ENCODE measurements at regions not wholly inside any gene's neighbourhood (a gene's known extent, or its start where the extent isn't known, plus 50 kb on each side); places are given as distances from the start of the nearest gene placed in this dataset.

DNA sequence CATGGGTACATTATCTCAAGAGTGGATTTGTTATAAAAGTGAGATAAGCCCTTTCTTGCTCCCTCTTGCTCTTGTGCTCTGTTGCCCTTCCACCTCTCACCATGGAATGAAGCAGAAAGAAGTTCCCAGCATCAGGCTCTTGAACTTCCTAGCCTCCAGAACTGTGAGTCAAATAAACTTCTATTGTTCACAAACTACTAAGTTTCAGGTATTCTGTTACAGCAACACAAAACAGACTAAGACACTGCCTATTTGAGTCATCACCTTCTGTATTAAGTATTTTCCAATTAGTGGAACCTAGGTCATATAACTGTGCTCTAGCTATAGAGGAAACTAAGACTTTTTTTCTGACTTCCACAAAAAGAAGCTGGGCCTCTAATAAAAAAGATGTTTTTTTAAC, 201.2 kb upstream of the FOXG1 start:
- H3K4me1 ChIP-seq (ENCODE audit: control extremely low read depth in 1 of 4, control insufficient read depth in 4 of 4, insufficient read depth in 4 of 4, low read length in 3 of 4) = no peaks in the 10 kb centered on the region
- H3K27ac ChIP-seq (ENCODE audit: insufficient read depth in 1 of 2, low read depth in 1 of 2, low read length in 2 of 2, poor library complexity in 1 of 2, severe bottlenecking in 2 of 2) = no peak overlapping the region
- no peak overlapping the region for H3K4me3 ChIP-seq (ENCODE audit: control insufficient read depth in 1 of 7, extremely low read depth in 1 of 7, insufficient read depth in 4 of 7, low read depth in 2 of 7, low read length in 6 of 7)
- H3K36me3 ChIP-seq (ENCODE audit: control insufficient read depth in 4 of 4, insufficient read depth in 4 of 4, low read length in 3 of 4) = no peaks in the 10 kb centered on the region
- no peaks in the 10 kb centered on the region for H3K9me3 ChIP-seq (ENCODE audit: control extremely low read depth in 1 of 5, control insufficient read depth in 4 of 5, insufficient read depth in 2 of 5, low read depth in 1 of 5, low read length in 4 of 5)
- POLR2A ChIA-PET = no interaction called here
- CTCF ChIA-PET = interaction anchor here (1.2 kb wide), 1 partner anchor 44 kb away, joined by 3 read pairs; no protein-coding TSS in a partner anchor
- no peak for DNase-seq
- no peaks in the 10 kb centered on the region for H3K27me3 ChIP-seq (replicated peaks in 2 of 5; ENCODE audit: control insufficient read depth in 4 of 5, insufficient read depth in 5 of 5, low read length in 4 of 5)

- H3K27ac ChIP-seq (ENCODE audit: insufficient read depth in 1 of 2, low read depth in 1 of 2, low read length in 2 of 2, poor library complexity in 1 of 2, severe bottlenecking in 2 of 2) = no peak overlapping the region
- WGBS (ENCODE audit: insufficient coverage) = no CpG with 5 or more reads among the region's 1 CpG
- no peak for DNase-seq
- ChIA-PET POLR2A (no interaction called here), CTCF (no interaction called here)
- no peak overlapping the region for H3K4me3 ChIP-seq (ENCODE audit: control insufficient read depth in 1 of 7, extremely low read depth in 1 of 7, insufficient read depth in 4 of 7, low read depth in 2 of 7, low read length in 6 of 7)
- H3K27me3 ChIP-seq (replicated peaks in 2 of 5; ENCODE audit: control insufficient read depth in 4 of 5, insufficient read depth in 5 of 5, low read length in 4 of 5) = no peaks in the 10 kb centered on the region
- H3K4me1 ChIP-seq (ENCODE audit: control extremely low read depth in 1 of 4, control insufficient read depth in 4 of 4, insufficient read depth in 4 of 4, low read length in 3 of 4) = no peaks in the 10 kb centered on the region
- peaks cover 0 to 4% (median 0%) of the 10 kb centered on the region in 5 experiments for H3K9me3 ChIP-seq (ENCODE audit: control extremely low read depth in 1 of 5, control insufficient read depth in 4 of 5, insufficient read depth in 2 of 5, low read depth in 1 of 5, low read length in 4 of 5)
- H3K36me3 ChIP-seq (ENCODE audit: control insufficient read depth in 4 of 4, insufficient read depth in 4 of 4, low read length in 3 of 4) = no peaks in the 10 kb centered on the region
These were observed 196.2 kb upstream of the FOXG1 start for GRCh38 chr14:28570391-28570790.

- POLR2A ChIA-PET = no interaction called here
- H3K27ac ChIP-seq (ENCODE audit: insufficient read depth in 1 of 2, low read depth in 1 of 2, low read length in 2 of 2, poor library complexity in 1 of 2, severe bottlenecking in 2 of 2) = no peak overlapping the region
- CTCF ChIA-PET = no interaction called here
These were observed 195.0 kb upstream of the FOXG1 start for GRCh38 chr14:28571636-28572035.

GRCh38 chr14:28576523-28576922, 190.1 kb upstream of the FOXG1 start:
- DNase-seq = no peak
- Histone ChIP-seq H3K4me3 (ENCODE audit: control insufficient read depth in 1 of 7, extremely low read depth in 1 of 7, insufficient read depth in 4 of 7, low read depth in 2 of 7, low read length in 6 of 7) (no peak overlapping the region), H3K27me3 (replicated peaks in 2 of 5; ENCODE audit: control insufficient read depth in 4 of 5, insufficient read depth in 5 of 5, low read length in 4 of 5) (no peaks in the 10 kb centered on the region), H3K4me1 (ENCODE audit: control extremely low read depth in 1 of 4, control insufficient read depth in 4 of 4, insufficient read depth in 4 of 4, low read length in 3 of 4) (no peaks in the 10 kb centered on the region), H3K36me3 (ENCODE audit: control insufficient read depth in 4 of 4, insufficient read depth in 4 of 4, low read length in 3 of 4) (no peaks in the 10 kb centered on the region), H3K27ac (ENCODE audit: insufficient read depth in 1 of 2, low read depth in 1 of 2, low read length in 2 of 2, poor library complexity in 1 of 2, severe bottlenecking in 2 of 2) (no peak overlapping the region), H3K9me3 (ENCODE audit: control extremely low read depth in 1 of 5, control insufficient read depth in 4 of 5, insufficient read depth in 2 of 5, low read depth in 1 of 5, low read length in 4 of 5) (peaks cover 0 to 4% (median 0%) of the 10 kb centered on the region in 5 experiments)
- ChIA-PET POLR2A (no interaction called here), CTCF (no interaction called here)
- WGBS (ENCODE audit: insufficient coverage) = 100% methylated on average over 1 of the region's 10 CpGs

More at GRCh38 chr14:28571636-28572035, 195.0 kb upstream of the FOXG1 start:
- Histone ChIP-seq H3K36me3 (ENCODE audit: control insufficient read depth in 4 of 4, insufficient read depth in 4 of 4, low read length in 3 of 4) (no peaks in the 10 kb centered on the region), H3K9me3 (ENCODE audit: control extremely low read depth in 1 of 5, control insufficient read depth in 4 of 5, insufficient read depth in 2 of 5, low read depth in 1 of 5, low read length in 4 of 5) (peaks cover 0 to 4% (median 0%) of the 10 kb centered on the region in 5 experiments), H3K27me3 (replicated peaks in 2 of 5; ENCODE audit: control insufficient read depth in 4 of 5, insufficient read depth in 5 of 5, low read length in 4 of 5) (no peaks in the 10 kb centered on the region), H3K4me3 (ENCODE audit: control insufficient read depth in 1 of 7, extremely low read depth in 1 of 7, insufficient read depth in 4 of 7, low read depth in 2 of 7, low read length in 6 of 7) (no peak overlapping the region), H3K4me1 (ENCODE audit: control extremely low read depth in 1 of 4, control insufficient read depth in 4 of 4, insufficient read depth in 4 of 4, low read length in 3 of 4) (no peaks in the 10 kb centered on the region)
- DNase-seq = no peak
- no CpG with 5 or more reads among the region's 2 CpGs for WGBS (ENCODE audit: insufficient coverage)

DNA sequence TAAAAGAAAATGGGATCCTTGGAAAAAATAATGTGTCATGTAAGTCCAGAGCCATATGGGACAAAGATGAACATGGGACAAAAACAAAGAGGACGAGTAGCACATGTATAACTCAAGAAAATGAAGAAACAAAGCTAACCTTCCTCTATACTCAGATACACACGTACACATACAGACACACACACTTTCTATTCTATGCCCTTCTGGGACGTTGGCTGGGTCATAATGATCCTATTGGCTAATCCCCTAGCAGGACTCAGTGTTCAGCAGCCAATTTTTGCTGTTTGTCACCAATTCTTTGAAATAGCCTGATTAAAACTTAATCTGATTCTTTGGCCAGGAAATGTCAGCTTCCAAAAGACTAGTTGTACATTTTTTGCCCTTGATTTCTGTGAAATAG, 189.4 kb upstream of the FOXG1 start:
- DNase-seq = no peak
- Histone ChIP-seq H3K4me1 (ENCODE audit: control extremely low read depth in 1 of 4, control insufficient read depth in 4 of 4, insufficient read depth in 4 of 4, low read length in 3 of 4) (no peaks in the 10 kb centered on the region), H3K27me3 (replicated peaks in 2 of 5; ENCODE audit: control insufficient read depth in 4 of 5, insufficient read depth in 5 of 5, low read length in 4 of 5) (no peaks in the 10 kb centered on the region), H3K36me3 (ENCODE audit: control insufficient read depth in 4 of 4, insufficient read depth in 4 of 4, low read length in 3 of 4) (no peaks in the 10 kb centered on the region), H3K4me3 (ENCODE audit: control insufficient read depth in 1 of 7, extremely low read depth in 1 of 7, insufficient read depth in 4 of 7, low read depth in 2 of 7, low read length in 6 of 7) (no peak overlapping the region), H3K9me3 (ENCODE audit: control extremely low read depth in 1 of 5, control insufficient read depth in 4 of 5, insufficient read depth in 2 of 5, low read depth in 1 of 5, low read length in 4 of 5) (peaks cover 0 to 4% (median 0%) of the 10 kb centered on the region in 5 experiments), H3K27ac (ENCODE audit: insufficient read depth in 1 of 2, low read depth in 1 of 2, low read length in 2 of 2, poor library complexity in 1 of 2, severe bottlenecking in 2 of 2) (no peak overlapping the region)
- WGBS (ENCODE audit: insufficient coverage) = 87% methylated on average over 2 of the region's 3 CpGs
- ChIA-PET CTCF (no interaction called here), POLR2A (no interaction called here)

- ChIA-PET POLR2A (no interaction called here), CTCF (no interaction called here)
- H3K36me3 ChIP-seq (ENCODE audit: control insufficient read depth in 4 of 4, insufficient read depth in 4 of 4, low read length in 3 of 4) = no peaks in the 10 kb centered on the region
- H3K27me3 ChIP-seq (replicated peaks in 2 of 5; ENCODE audit: control insufficient read depth in 4 of 5, insufficient read depth in 5 of 5, low read length in 4 of 5) = no peaks in the 10 kb centered on the region
- no peak for DNase-seq
- H3K4me3 ChIP-seq (ENCODE audit: control insufficient read depth in 1 of 7, extremely low read depth in 1 of 7, insufficient read depth in 4 of 7, low read depth in 2 of 7, low read length in 6 of 7) = no peak overlapping the region
- WGBS (ENCODE audit: insufficient coverage) = 100% methylated on average over 2 of the region's 2 CpGs
- H3K9me3 ChIP-seq (ENCODE audit: control extremely low read depth in 1 of 5, control insufficient read depth in 4 of 5, insufficient read depth in 2 of 5, low read depth in 1 of 5, low read length in 4 of 5) = peaks cover 0 to 2% (median 0%) of the 10 kb centered on the region in 5 experiments
- no peak overlapping the region for H3K27ac ChIP-seq (ENCODE audit: insufficient read depth in 1 of 2, low read depth in 1 of 2, low read length in 2 of 2, poor library complexity in 1 of 2, severe bottlenecking in 2 of 2)
- H3K4me1 ChIP-seq (ENCODE audit: control extremely low read depth in 1 of 4, control insufficient read depth in 4 of 4, insufficient read depth in 4 of 4, low read length in 3 of 4) = no peaks in the 10 kb centered on the region
These were observed 188.9 kb upstream of the FOXG1 start for GRCh38 chr14:28577711-28578131.

DNA sequence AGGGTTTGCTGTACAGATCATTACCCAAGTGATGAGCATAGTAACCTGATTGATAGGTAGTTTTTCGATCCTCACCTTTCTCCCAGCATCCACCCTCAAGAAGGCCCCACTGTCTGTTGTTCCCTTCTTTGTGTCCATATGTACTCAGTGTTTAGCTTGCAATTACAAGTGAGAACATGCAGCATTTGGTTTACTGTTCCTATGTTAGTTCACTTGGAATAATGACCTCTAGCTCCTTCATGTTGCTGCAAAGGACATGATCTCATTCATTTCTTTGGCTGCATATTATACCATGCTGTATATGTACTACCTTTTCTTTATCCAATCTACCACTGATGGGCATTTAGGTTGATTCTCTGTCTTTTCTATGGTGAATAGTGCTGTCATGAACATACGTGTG, 181.6 kb upstream of the FOXG1 start:
- Histone ChIP-seq H3K27ac (ENCODE audit: insufficient read depth in 1 of 2, low read depth in 1 of 2, low read length in 2 of 2, poor library complexity in 1 of 2, severe bottlenecking in 2 of 2) (no peak overlapping the region), H3K36me3 (ENCODE audit: control insufficient read depth in 4 of 4, insufficient read depth in 4 of 4, low read length in 3 of 4) (no peaks in the 10 kb centered on the region), H3K4me3 (ENCODE audit: control insufficient read depth in 1 of 7, extremely low read depth in 1 of 7, insufficient read depth in 4 of 7, low read depth in 2 of 7, low read length in 6 of 7) (no peak overlapping the region), H3K27me3 (replicated peaks in 2 of 5; ENCODE audit: control insufficient read depth in 4 of 5, insufficient read depth in 5 of 5, low read length in 4 of 5) (no peaks in the 10 kb centered on the region), H3K4me1 (ENCODE audit: control extremely low read depth in 1 of 4, control insufficient read depth in 4 of 4, insufficient read depth in 4 of 4, low read length in 3 of 4) (no peaks in the 10 kb centered on the region), H3K9me3 (ENCODE audit: control extremely low read depth in 1 of 5, control insufficient read depth in 4 of 5, insufficient read depth in 2 of 5, low read depth in 1 of 5, low read length in 4 of 5) (no peaks in the 10 kb centered on the region)
- ChIA-PET POLR2A (no interaction called here), CTCF (no interaction called here)
- DNase-seq = no peak
- 100% methylated on average over 1 of the region's 2 CpGs for WGBS (ENCODE audit: insufficient coverage)
